ENCODE measurements at regions not wholly inside any gene's neighbourhood (a gene's known extent, or its start where the extent isn't known, plus 50 kb on each side); places are given as distances from the start of the nearest gene placed in this dataset.

- TF ChIP-seq NFRKB (IDR thresholded peaks at IDR 0.05) = no peak
- no peak for TF ChIP-seq FOXA1 (IDR thresholded peaks at IDR 0.05)
- no peak for TF ChIP-seq BHLHE40 (IDR thresholded peaks at IDR 0.05; ENCODE audit: borderline replicate concordance)
- no peak for TF ChIP-seq TARDBP (IDR thresholded peaks at IDR 0.05)
- TF ChIP-seq, protein P1, sequence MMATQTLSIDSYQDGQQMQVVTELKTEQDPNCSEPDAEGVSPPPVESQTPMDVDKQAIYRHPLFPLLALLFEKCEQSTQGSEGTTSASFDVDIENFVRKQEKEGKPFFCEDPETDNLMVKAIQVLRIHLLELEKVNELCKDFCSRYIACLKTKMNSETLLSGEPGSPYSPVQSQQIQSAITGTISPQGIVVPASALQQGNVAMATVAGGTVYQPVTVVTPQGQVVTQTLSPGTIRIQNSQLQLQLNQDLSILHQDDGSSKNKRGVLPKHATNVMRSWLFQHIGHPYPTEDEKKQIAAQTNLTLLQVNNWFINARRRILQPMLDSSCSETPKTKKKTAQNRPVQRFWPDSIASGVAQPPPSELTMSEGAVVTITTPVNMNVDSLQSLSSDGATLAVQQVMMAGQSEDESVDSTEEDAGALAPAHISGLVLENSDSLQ (IDR thresholded peaks at IDR 0.05) = no peak
- TF ChIP-seq FOXM1 (IDR thresholded peaks at IDR 0.05; ENCODE audit: borderline replicate concordance) = no peak
- TF ChIP-seq ZNF384 (IDR thresholded peaks at IDR 0.05) = no peak
- no peak for TF ChIP-seq SP1 (IDR thresholded peaks at IDR 0.05)
- no peak for TF ChIP-seq HDGF (IDR thresholded peaks at IDR 0.05; ENCODE audit: borderline replicate concordance)
- TF ChIP-seq SUZ12 (IDR thresholded peaks at IDR 0.05) = no peak
- TF ChIP-seq ELF4 (IDR thresholded peaks at IDR 0.05) = no peak
These were observed 380.4 kb upstream of the POU3F3 start for GRCh38 chr2:104473546-104473945.
